Suprapubic skin (tissue), 4 donors: ENCODE measurements at regions not wholly inside any gene's neighbourhood (a gene's known extent, or its start where the extent isn't known, plus 50 kb on each side); places are given as distances from the start of the nearest gene placed in this dataset.

Experiments
- DNase-seq, 2 donors: peaks; one replicate each; pipeline ENCODE4 v3.0.0-alpha.2; 2019; ENCODE audit warnings: low spot score in 2 of 2
- H3K27ac ChIP-seq: fragments of 200-600 bp; sonication (generic); one replicate; pipeline ENCODE4 v1.5.1; 2019
- H3K27me3 ChIP-seq: fragments of 200-600 bp; sonication (generic); one replicate; pipeline ENCODE4 v1.5.1; 2019
- H3K36me3 ChIP-seq: fragments of 200-600 bp; sonication (generic); one replicate; pipeline ENCODE4 v1.5.1; 2019
- H3K4me1 ChIP-seq: fragments of 200-600 bp; sonication (generic); one replicate; pipeline ENCODE4 v1.5.1; 2019
- H3K4me3 ChIP-seq: fragments of 200-600 bp; sonication (generic); one replicate; pipeline ENCODE4 v1.5.1; 2019; ENCODE audit warnings: mild to moderate bottlenecking
- H3K9me3 ChIP-seq: fragments of 200-600 bp; sonication (generic); one replicate; pipeline ENCODE4 v1.5.1; 2019
- CTCF ChIP-seq, 2 donors: fragments of 200-600 bp in 1 of 2; fragments of 450-650 bp in 1 of 2; sonication (generic) in 1 of 2; IDR thresholded peaks; one replicate each; pipeline ENCODE4 v1.5.1; 2016 to 2019; ENCODE audit warnings: antibody characterized with exemption in 2 of 2, mild to moderate bottlenecking in 1 of 2, moderate library complexity in 1 of 2
- EP300 ChIP-seq: sonication (generic); formaldehyde crosslinking; IDR thresholded peaks from one replicate; pipeline ENCODE4 v1.6.1; 2017; ENCODE audit warnings: antibody characterized with exemption
- POLR2A ChIP-seq, 2 donors: fragments of 450-650 bp; IDR thresholded peaks; one replicate each; pipeline ENCODE4 v1.6.1; 2017; ENCODE audit warnings: antibody characterized with exemption in 2 of 2, mild to moderate bottlenecking in 2 of 2, moderate library complexity in 2 of 2
- POLR2AphosphoS5 ChIP-seq, 3 donors: sonication (generic); formaldehyde crosslinking; IDR thresholded peaks; one replicate each; pipeline ENCODE4 v1.6.1; 2017; ENCODE audit warnings: antibody characterized with exemption in 3 of 3
- WGBS: methylation state at CpG from one replicate; pipeline ENCODE4 v1.1.5; 2018; 5-methylcytosine and 5-hydroxymethylcytosine counted together

GRCh38 chr2:8148260-8149006 lies 533.4 kb upstream of the ID2 start:
- Histone ChIP-seq H3K27ac (no peak overlapping the region), H3K9me3 (no peaks in the 10 kb centered on the region), H3K27me3 (no peaks in the 10 kb centered on the region), H3K36me3 (no peaks in the 10 kb centered on the region), H3K4me3 (no peak overlapping the region), H3K4me1 (peaks cover 3% of the 10 kb centered on the region)
- no peak for DNase-seq
- 81% methylated on average over 8 of the region's 8 CpGs for WGBS
- no peak for TF ChIP-seq POLR2AphosphoS5 (IDR thresholded peaks at IDR 0.05)
- no peak for TF ChIP-seq POLR2A (IDR thresholded peaks at IDR 0.05)
- no peak for TF ChIP-seq CTCF (IDR thresholded peaks at IDR 0.05)
- no peak for TF ChIP-seq EP300

GRCh38 chr2:8149007-8149405 lies 532.9 kb upstream of the ID2 start:
- H3K4me3 ChIP-seq = no peak overlapping the region
- H3K27me3 ChIP-seq = no peaks in the 10 kb centered on the region
- no peak for DNase-seq
- peaks cover 3% of the 10 kb centered on the region for H3K4me1 ChIP-seq
- WGBS = 91% methylated on average over 5 of the region's 5 CpGs
- H3K36me3 ChIP-seq = no peaks in the 10 kb centered on the region
- no peaks in the 10 kb centered on the region for H3K9me3 ChIP-seq
- no peak overlapping the region for H3K27ac ChIP-seq
- no peak for TF ChIP-seq POLR2AphosphoS5 (IDR thresholded peaks at IDR 0.05)
- TF ChIP-seq CTCF (IDR thresholded peaks at IDR 0.05) = no peak
- no peak for TF ChIP-seq POLR2A (IDR thresholded peaks at IDR 0.05)
- TF ChIP-seq EP300 = no peak

- Histone ChIP-seq H3K27ac (no peak overlapping the region), H3K27me3 (no peaks in the 10 kb centered on the region), H3K4me3 (no peak overlapping the region), H3K4me1 (peaks cover 3% of the 10 kb centered on the region), H3K9me3 (no peaks in the 10 kb centered on the region), H3K36me3 (no peaks in the 10 kb centered on the region)
- no peak for DNase-seq
- TF ChIP-seq EP300 = no peak
- TF ChIP-seq CTCF (IDR thresholded peaks at IDR 0.05) = no peak
- TF ChIP-seq POLR2AphosphoS5 (IDR thresholded peaks at IDR 0.05) = no peak
- no peak for TF ChIP-seq POLR2A (IDR thresholded peaks at IDR 0.05)
- 65% methylated on average over 9 of the region's 9 CpGs for WGBS
Measured at GRCh38 chr2:8149985-8150539, 531.8 kb upstream of the ID2 start.

- H3K4me3 ChIP-seq = no peak overlapping the region
- TF ChIP-seq EP300 (no peak), CTCF (IDR thresholded peaks at IDR 0.05) (no peak), POLR2A (IDR thresholded peaks at IDR 0.05) (no peak), POLR2AphosphoS5 (IDR thresholded peaks at IDR 0.05) (no peak)
- H3K27ac ChIP-seq = no peak overlapping the region
- no peaks in the 10 kb centered on the region for H3K4me1 ChIP-seq
- H3K9me3 ChIP-seq = no peaks in the 10 kb centered on the region
- 97% methylated on average over 2 of the region's 2 CpGs for WGBS
- no peak for DNase-seq
- H3K27me3 ChIP-seq = no peaks in the 10 kb centered on the region
- no peaks in the 10 kb centered on the region for H3K36me3 ChIP-seq
Measured at GRCh38 chr2:8151888-8152287, 530.0 kb upstream of the ID2 start.

- no peak for DNase-seq
- WGBS = 83% methylated on average over 11 of the region's 11 CpGs
Measured at GRCh38 chr2:8152392-8153257, 529.2 kb upstream of the ID2 start.

More at GRCh38 chr2:8152392-8153257, 529.2 kb upstream of the ID2 start:
- Histone ChIP-seq H3K27ac (no peak overlapping the region), H3K4me1 (no peaks in the 10 kb centered on the region), H3K4me3 (no peak overlapping the region), H3K9me3 (no peaks in the 10 kb centered on the region), H3K27me3 (no peaks in the 10 kb centered on the region), H3K36me3 (no peaks in the 10 kb centered on the region)
- no peak for TF ChIP-seq CTCF (IDR thresholded peaks at IDR 0.05)
- TF ChIP-seq EP300 = no peak
- no peak for TF ChIP-seq POLR2AphosphoS5 (IDR thresholded peaks at IDR 0.05)
- no peak for TF ChIP-seq POLR2A (IDR thresholded peaks at IDR 0.05)
